Mononuclear cell (primary cell): ENCODE measurements at regions not wholly inside any gene's neighbourhood (a gene's known extent, or its start where the extent isn't known, plus 50 kb on each side); places are given as distances from the start of the nearest gene placed in this dataset.

ENCODE experiments used
- H3K27me3 ChIP-seq: 2 replicates; pipeline ENCODE4 v1.6.0; 2011; ENCODE audit warnings: low read length, control low read depth; ENCODE audit not compliant: insufficient read depth
- H3K4me1 ChIP-seq: 2 replicates; pipeline ENCODE4 v1.5.1; 2011; ENCODE audit warnings: mild to moderate bottlenecking, low read length, control low read depth; ENCODE audit not compliant: insufficient read depth
- H3K4me3 ChIP-seq: 2 replicates; pipeline ENCODE4 v1.5.1; 2011; ENCODE audit warnings: mild to moderate bottlenecking, low read length, moderate library complexity
- H3K9me3 ChIP-seq: 2 replicates; pipeline ENCODE4 v1.5.1; 2011; ENCODE audit warnings: low read depth, mild to moderate bottlenecking, control low read depth, low read length

GRCh38 chr4:171142639-171143038, 670.6 kb upstream of the GALNTL6 start:
- Histone ChIP-seq H3K27me3 (no peaks in the 10 kb centered on the region), H3K4me3 (no peak overlapping the region), H3K4me1 (no peaks in the 10 kb centered on the region), H3K9me3 (no peaks in the 10 kb centered on the region)

- Histone ChIP-seq H3K9me3 (no peaks in the 10 kb centered on the region), H3K4me1 (no peaks in the 10 kb centered on the region), H3K27me3 (no peaks in the 10 kb centered on the region), H3K4me3 (no peak overlapping the region)
Observed at GRCh38 chr4:171142045-171142444, 671.2 kb upstream of the GALNTL6 start.

- peaks cover 5% of the 10 kb centered on the region for H3K9me3 ChIP-seq
- no peaks in the 10 kb centered on the region for H3K27me3 ChIP-seq
Observed at GRCh38 chr4:171130256-171130801, 682.9 kb upstream of the GALNTL6 start.

GRCh38 chr4:171118091-171118490, 695.1 kb upstream of the GALNTL6 start:
- H3K27me3 ChIP-seq = no peaks in the 10 kb centered on the region
- no peak overlapping the region for H3K4me3 ChIP-seq
- H3K9me3 ChIP-seq = peaks cover 10% of the 10 kb centered on the region
- no peaks in the 10 kb centered on the region for H3K4me1 ChIP-seq

More at GRCh38 chr4:171130256-171130801, 682.9 kb upstream of the GALNTL6 start:
- Histone ChIP-seq H3K4me1 (no peaks in the 10 kb centered on the region), H3K4me3 (no peak overlapping the region)

- Histone ChIP-seq H3K9me3 (peaks cover 10% of the 10 kb centered on the region), H3K4me1 (no peaks in the 10 kb centered on the region), H3K4me3 (no peak overlapping the region), H3K27me3 (no peaks in the 10 kb centered on the region)
Observed at GRCh38 chr4:171117457-171117856, 695.7 kb upstream of the GALNTL6 start.

GRCh38 chr4:171101845-171102244, 711.4 kb upstream of the GALNTL6 start:
- no peak overlapping the region for H3K4me3 ChIP-seq
- no peaks in the 10 kb centered on the region for H3K4me1 ChIP-seq
- no peaks in the 10 kb centered on the region for H3K27me3 ChIP-seq
- H3K9me3 ChIP-seq = peaks cover 6% of the 10 kb centered on the region

GRCh38 chr4:171087089-171087488, 726.1 kb upstream of the GALNTL6 start:
- Histone ChIP-seq H3K4me1 (no peaks in the 10 kb centered on the region), H3K4me3 (no peak overlapping the region), H3K9me3 (peaks cover 5% of the 10 kb centered on the region), H3K27me3 (no peaks in the 10 kb centered on the region)

- no peaks in the 10 kb centered on the region for H3K4me1 ChIP-seq
- H3K9me3 ChIP-seq = peaks cover 8% of the 10 kb centered on the region
- H3K4me3 ChIP-seq = no peak overlapping the region
- no peaks in the 10 kb centered on the region for H3K27me3 ChIP-seq
Observed at GRCh38 chr4:171067422-171067821, 745.8 kb upstream of the GALNTL6 start.

GRCh38 chr4:171049380-171049779, 763.8 kb upstream of the GALNTL6 start:
- no peaks in the 10 kb centered on the region for H3K9me3 ChIP-seq
- no peaks in the 10 kb centered on the region for H3K4me1 ChIP-seq
- H3K27me3 ChIP-seq = no peaks in the 10 kb centered on the region
- H3K4me3 ChIP-seq = no peak overlapping the region

- H3K9me3 ChIP-seq = no peaks in the 10 kb centered on the region
- H3K27me3 ChIP-seq = no peaks in the 10 kb centered on the region
- no peak overlapping the region for H3K4me3 ChIP-seq
- H3K4me1 ChIP-seq = no peaks in the 10 kb centered on the region
Observed at GRCh38 chr4:171042989-171043524, 770.1 kb upstream of the GALNTL6 start.

- H3K9me3 ChIP-seq = no peaks in the 10 kb centered on the region
- H3K27me3 ChIP-seq = no peaks in the 10 kb centered on the region
- no peak overlapping the region for H3K4me3 ChIP-seq
- H3K4me1 ChIP-seq = no peaks in the 10 kb centered on the region
Observed at GRCh38 chr4:171035909-171036308, 777.3 kb upstream of the GALNTL6 start.

GRCh38 chr4:171031338-171031737, 781.9 kb upstream of the GALNTL6 start:
- Histone ChIP-seq H3K9me3 (no peaks in the 10 kb centered on the region), H3K4me1 (no peaks in the 10 kb centered on the region), H3K27me3 (no peaks in the 10 kb centered on the region), H3K4me3 (no peak overlapping the region)

GRCh38 chr4:171025776-171026175, 787.4 kb upstream of the GALNTL6 start:
- H3K4me3 ChIP-seq = no peak overlapping the region
- H3K4me1 ChIP-seq = no peaks in the 10 kb centered on the region
- no peaks in the 10 kb centered on the region for H3K27me3 ChIP-seq

GRCh38 chr4:171025343-171025742, 787.9 kb upstream of the GALNTL6 start:
- Histone ChIP-seq H3K27me3 (no peaks in the 10 kb centered on the region), H3K4me3 (no peak overlapping the region), H3K9me3 (no peaks in the 10 kb centered on the region), H3K4me1 (no peaks in the 10 kb centered on the region)

More at GRCh38 chr4:171025776-171026175, 787.4 kb upstream of the GALNTL6 start:
- no peaks in the 10 kb centered on the region for H3K9me3 ChIP-seq

- H3K27me3 ChIP-seq = no peaks in the 10 kb centered on the region
- no peaks in the 10 kb centered on the region for H3K9me3 ChIP-seq
- H3K4me3 ChIP-seq = no peak overlapping the region
- no peaks in the 10 kb centered on the region for H3K4me1 ChIP-seq
Observed at GRCh38 chr4:171024720-171025303, 788.4 kb upstream of the GALNTL6 start.

GRCh38 chr4:171022824-171023230, 790.4 kb upstream of the GALNTL6 start:
- Histone ChIP-seq H3K27me3 (no peaks in the 10 kb centered on the region), H3K9me3 (no peaks in the 10 kb centered on the region), H3K4me3 (no peak overlapping the region), H3K4me1 (no peaks in the 10 kb centered on the region)
